HG02970 (cell line): ENCODE measurements at regions not wholly inside any gene's neighbourhood (a gene's known extent, or its start where the extent isn't known, plus 50 kb on each side); places are given as distances from the start of the nearest gene placed in this dataset.
"Not testable (repeated sequence)": the region's sequence is repeated elsewhere in the genome, so short reads cannot be mapped to it uniquely, and the experiment has no call there.

Experiments used
- ATAC-seq: cut with Tn5 transposase; IDR thresholded peaks from one replicate; pipeline ENCODE4 v1.9.1; 2021; ENCODE audit warnings: mild to moderate bottlenecking, moderate library complexity, moderate number of reproducible peaks; ENCODE audit not compliant: unreplicated experiment, low FRiP score

GRCh38 chr7:20083781-20084180 is 133.4 kb downstream of the MACC1 start:
- ATAC-seq = no peak

- ATAC-seq = no peak
Measured at GRCh38 chr7:20079080-20079479, 138.1 kb downstream of the MACC1 start.

DNA sequence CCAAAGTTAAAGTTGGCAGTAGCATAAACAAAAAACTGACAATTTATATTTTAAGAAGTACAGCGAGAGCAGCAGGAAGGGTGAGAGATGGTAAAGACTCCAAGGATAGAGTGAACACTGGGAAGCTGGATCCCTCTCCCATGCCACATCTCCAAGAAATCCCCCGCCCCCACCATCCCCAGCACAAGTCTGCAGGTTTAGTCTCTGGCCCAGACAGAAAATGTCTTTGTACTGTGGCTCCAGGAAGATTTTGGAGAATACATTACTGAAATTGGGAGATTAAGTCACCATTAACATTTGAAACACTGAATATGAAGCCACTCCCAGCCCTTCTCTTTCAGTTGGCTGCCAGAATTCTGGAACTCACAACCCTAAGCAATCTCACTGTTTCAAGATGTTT is 140.3 kb downstream of the MACC1 start:
- ATAC-seq = no peak

DNA sequence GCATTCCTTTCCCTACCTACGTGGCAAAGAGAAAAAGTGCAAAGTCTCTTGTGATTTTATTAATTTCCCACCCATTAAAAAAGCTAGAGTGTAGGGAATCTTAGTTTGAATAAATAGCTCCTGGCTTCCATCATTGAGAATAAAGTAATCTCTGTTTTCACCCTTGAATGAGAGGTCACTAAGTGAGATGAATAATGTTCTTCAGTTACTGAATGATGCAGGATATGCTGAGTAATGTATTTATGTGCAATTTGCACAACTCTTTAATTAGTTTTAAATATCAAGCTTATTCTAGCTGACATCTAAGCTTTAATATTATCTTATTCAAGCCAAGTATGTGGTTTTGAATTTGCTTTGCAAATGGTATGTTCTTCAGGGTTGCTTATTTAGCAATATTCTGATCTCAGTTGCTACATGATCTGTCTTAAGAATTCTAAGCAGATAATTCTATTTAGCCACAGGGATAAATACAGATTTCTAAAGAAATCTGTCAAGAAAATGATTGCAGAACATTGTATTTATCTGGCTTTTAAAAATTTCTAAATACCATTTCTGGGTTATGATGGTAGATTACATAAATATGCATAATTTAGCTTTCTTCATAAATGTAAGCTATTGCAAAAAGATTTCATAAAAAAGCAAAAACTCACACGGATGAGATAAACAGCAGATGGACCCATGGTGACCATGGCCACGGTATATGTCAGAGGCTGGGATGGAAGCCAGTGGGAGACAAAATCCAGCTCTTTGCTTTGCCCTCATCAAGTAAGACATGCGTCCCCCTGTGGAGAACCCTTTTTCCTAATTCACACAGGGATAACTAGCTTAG is 141.0 kb downstream of the MACC1 start:
- no peak for ATAC-seq

DNA sequence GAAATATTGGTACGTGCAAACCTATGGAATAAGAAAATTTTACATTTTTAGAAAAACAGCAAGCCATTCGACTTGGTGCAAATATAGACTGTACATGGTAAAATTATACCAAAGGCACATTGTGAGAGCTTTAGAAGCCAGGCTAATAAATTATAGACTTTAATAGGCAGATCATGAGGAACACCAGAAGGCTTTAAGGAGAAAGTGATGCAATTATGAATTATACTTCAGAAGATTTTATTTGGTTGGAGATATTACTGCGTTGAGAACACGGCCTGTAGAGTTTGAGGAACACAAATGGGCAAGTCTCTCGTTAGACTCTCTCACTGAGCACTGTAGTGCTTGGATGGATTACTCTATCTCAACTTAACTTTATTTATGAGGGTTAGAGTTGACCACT is 141.7 kb downstream of the MACC1 start:
- ATAC-seq = no peak

DNA sequence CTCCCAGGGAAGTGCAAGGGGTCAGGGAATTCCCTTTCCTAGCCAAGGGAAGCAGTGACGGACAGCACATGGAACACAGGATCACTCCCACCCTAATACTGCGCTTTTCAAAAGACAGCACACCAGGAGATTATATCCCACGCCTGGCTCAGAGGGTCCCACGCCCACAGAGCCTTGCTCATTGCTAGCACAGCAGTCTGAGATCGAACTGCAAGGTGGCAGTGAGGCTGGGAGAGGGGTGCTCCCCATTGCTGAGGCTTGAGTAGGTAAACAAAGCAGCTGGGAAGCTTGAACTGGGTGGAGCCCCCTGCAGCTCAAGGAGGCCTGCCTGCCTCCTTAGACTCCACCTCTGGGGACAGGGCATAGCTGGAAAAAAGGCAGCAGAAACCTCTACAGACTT is 149.2 kb downstream of the MACC1 start:
- not testable (repeated sequence) for ATAC-seq

- ATAC-seq = no peak
Measured at GRCh38 chr7:20064974-20065862, 152.0 kb downstream of the MACC1 start.

GRCh38 chr7:20064181-20064970 is 152.8 kb downstream of the MACC1 start:
- ATAC-seq = no peak

DNA sequence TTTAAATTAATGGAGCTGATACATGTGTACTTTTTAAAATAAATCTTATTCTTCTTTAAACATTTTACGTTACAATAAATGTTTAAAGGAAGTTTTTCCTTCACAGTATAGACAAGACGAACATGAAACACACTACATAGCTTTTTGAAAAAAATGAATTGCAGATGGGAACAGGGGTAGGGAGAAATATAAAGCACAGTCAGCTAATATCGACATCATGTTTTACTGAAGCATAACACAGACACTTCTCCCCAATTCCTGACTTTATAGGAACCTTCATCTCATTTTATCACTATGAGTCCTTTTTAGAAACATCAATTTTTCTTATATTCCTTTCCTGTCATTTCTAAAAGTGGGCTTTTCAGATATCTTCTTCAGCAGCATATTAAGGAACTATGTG is 153.5 kb downstream of the MACC1 start:
- no peak for ATAC-seq

DNA sequence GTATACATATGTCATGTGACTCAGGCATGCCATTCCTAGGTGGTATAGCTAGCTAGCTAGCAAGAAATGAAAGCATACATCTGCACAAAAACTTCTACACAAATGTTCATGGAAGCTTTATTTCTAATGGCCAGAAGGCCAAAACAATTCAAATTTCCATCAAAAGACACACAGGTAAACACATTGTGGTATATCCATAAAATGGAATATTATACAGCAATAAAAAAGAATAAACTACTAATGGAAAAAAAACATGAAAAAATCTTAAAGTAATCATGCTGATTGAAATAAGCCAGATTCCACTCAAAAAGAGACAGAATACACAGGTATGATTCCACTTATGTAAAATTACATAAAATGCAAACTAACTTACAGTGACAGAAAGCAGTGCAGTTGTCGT is 154.3 kb downstream of the MACC1 start:
- ATAC-seq = no peak

DNA sequence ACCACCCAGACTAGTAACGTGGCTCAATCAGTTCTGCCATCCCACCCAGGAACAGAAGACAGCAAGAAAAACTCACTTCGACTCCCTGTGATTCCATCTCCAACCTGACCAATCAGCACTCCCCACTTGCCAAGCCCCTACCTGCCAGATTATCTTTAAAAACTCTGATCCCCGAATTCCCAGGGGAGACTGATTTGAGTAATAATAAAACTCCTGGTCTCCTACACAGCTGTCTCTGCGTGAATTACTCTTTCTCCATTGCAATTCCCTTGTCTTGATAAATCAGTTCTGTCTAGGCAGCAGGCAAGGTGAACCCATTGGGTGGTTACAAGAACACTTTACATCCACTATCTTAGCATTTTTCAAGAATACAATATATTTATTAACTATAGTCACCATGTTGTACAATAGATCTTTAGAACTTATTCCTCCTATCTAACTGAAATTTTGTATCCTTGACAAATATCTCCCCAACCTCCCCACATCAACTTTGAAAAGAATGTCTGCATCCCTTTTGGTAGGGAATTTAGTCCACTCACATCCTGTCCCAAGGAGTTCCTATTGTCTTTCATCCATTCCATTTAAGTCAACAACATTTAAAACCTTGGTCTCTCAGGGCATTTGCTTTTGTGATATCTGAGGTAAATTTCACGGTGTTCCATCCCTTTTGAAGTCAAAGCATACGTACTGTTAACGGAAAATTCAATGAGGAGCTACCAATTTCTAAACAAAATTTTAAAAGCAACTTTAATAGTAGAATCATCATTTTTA is 163.7 kb downstream of the MACC1 start:
- ATAC-seq = no peak

GRCh38 chr7:20050241-20050966 is 166.8 kb downstream of the MACC1 start:
- no peak for ATAC-seq

DNA sequence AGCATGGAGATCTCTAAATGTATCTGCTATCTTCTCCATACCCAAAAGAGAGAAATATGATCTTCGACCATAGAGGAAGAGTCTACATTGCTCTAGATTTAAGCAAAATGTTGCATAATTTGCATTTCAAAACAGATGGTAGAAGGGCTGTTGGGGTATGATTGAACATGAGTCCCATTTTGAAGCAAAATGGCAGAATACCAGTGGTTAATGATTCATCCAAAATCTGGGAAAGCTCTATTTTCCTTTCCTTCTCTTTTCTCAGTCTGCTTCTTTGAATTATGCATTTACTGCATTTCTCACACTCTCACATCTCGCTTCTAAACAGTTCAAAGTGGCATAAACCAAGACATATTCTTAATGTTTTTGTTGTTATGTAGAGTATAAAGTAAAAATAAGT is 178.5 kb downstream of the MACC1 start:
- no peak for ATAC-seq

- no peak for ATAC-seq
Measured at GRCh38 chr7:20035279-20035875, 181.8 kb downstream of the MACC1 start.

- ATAC-seq = no peak
Measured at GRCh38 chr7:20033621-20034400, 183.4 kb downstream of the MACC1 start.

DNA sequence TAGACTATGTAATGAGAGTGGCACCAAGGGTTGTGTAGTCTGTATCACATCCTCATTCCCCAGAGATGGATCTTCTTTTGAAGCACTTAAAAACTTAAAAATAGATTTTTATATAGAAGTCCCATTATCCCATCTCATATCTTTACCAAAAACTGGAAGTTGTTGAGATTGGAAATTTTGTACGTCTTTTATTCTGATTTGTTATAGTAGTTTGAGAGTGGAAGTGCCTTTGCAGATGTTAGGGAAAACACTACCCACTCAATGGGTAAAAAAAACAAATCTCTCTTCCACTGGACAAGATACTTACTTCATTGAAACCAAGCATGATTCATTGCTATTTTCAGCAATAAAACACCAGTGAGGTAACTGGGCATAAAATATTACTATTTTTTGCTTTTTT is 184.4 kb downstream of the MACC1 start:
- ATAC-seq = no peak

GRCh38 chr7:20030915-20031362 is 186.2 kb downstream of the MACC1 start:
- no peak for ATAC-seq

- no peak for ATAC-seq
Measured at GRCh38 chr7:20030417-20030816, 186.8 kb downstream of the MACC1 start.
